ENCODE measurements at regions not wholly inside any gene's neighbourhood (a gene's known extent, or its start where the extent isn't known, plus 50 kb on each side); places are given as distances from the start of the nearest gene placed in this dataset.

GRCh38 chr4:27908356-27908755 lies 1047.7 kb downstream of the STIM2 start:
- TF ChIP-seq CTCF (IDR thresholded peaks at IDR 0.05) (no peak), POLR2AphosphoS5 (IDR thresholded peaks at IDR 0.05) (no peak)
